GM12878 (cell line): ENCODE measurements at regions not wholly inside any gene's neighbourhood (a gene's known extent, or its start where the extent isn't known, plus 50 kb on each side); places are given as distances from the start of the nearest gene placed in this dataset.

Source experiments
- ATAC-seq: fragments of 200-7000 bp; cut with Tn5 transposase; 3 replicates; pipeline ENCODE4 v1.9.1; 2020; ENCODE audit warnings: mild to moderate bottlenecking, moderate library complexity
- BruUV-seq: library from RNA; stranded (reverse); fragments of 400-500 nt; replicated peaks from 2 replicates; lab custom pipeline; 2021; lab: Mats Ljungman, UMichigan
- CTCF ChIA-PET: fragments of 300-600 bp; sonication (Branson Sonifier 250); formaldehyde crosslinking; extraction: SDS; loops from one replicate; lab custom pipeline; 2021; ENCODE audit warnings: inconsistent platforms; lab: Yijun Ruan, JAX
- POLR2A ChIA-PET: fragments of 350-600 bp; formaldehyde crosslinking; extraction: SDS; loops from one replicate; lab custom pipeline; 2021; ENCODE audit warnings: inconsistent platforms; lab: Charles Lee
- RAD21 ChIA-PET: fragments of 300-600 bp; sonication (Branson Sonifier 250); formaldehyde crosslinking; loops from one replicate; lab custom pipeline; 2023; ENCODE audit warnings: antibody characterized with exemption; ENCODE audit not compliant: unreplicated experiment; lab: Charles Lee
- SMC1A ChIA-PET: fragments of 300-600 bp; sonication (Branson Sonifier 250); formaldehyde crosslinking; loops from one replicate; lab custom pipeline; 2023; ENCODE audit not compliant: unreplicated experiment, uncharacterized antibody; lab: Charles Lee
- DNase-seq: peaks from one replicate; pipeline ENCODE4 v3.0.0-alpha.2; 2011; ENCODE audit warnings: low read depth, low spot score
- FAIRE-seq: peaks from 3 replicates; lab custom pipeline; 2011; peaks lifted over from hg19 to GRCh38; lab: Jason Lieb, UNC
- H2AFZ ChIP-seq: 2 replicates; pipeline ENCODE4 v1.6.0; 2011; ENCODE audit warnings: low read depth, low read length, control low read depth; ENCODE audit not compliant: control insufficient read depth
- H3K27ac ChIP-seq: 2 replicates; pipeline ENCODE4 v1.5.1; 2011; ENCODE audit warnings: control low read depth; ENCODE audit not compliant: control insufficient read depth, insufficient read depth
- H3K27me3 ChIP-seq, 2 experiments: replicated peaks in 1 of 2; 2 replicates each; pipeline versions ENCODE4 v1.6.0 to v1.6.1; 2011; ENCODE audit warnings: low read length in 1 of 2; ENCODE audit not compliant: control insufficient read depth in 2 of 2, insufficient read depth in 2 of 2
- H3K36me3 ChIP-seq, 2 experiments: 2 replicates each; pipeline ENCODE4 v1.5.1; 2011; ENCODE audit warnings: low read length in 1 of 2; ENCODE audit not compliant: control insufficient read depth in 2 of 2, insufficient read depth in 2 of 2
- H3K4me1 ChIP-seq: 2 replicates; pipeline ENCODE4 v1.6.1; 2011; ENCODE audit warnings: mild to moderate bottlenecking, low read length, moderate library complexity, mixed read lengths; ENCODE audit not compliant: control insufficient read depth, insufficient read depth
- H3K4me2 ChIP-seq: 2 replicates; pipeline ENCODE4 v1.6.0; 2011; ENCODE audit warnings: control low read depth; ENCODE audit not compliant: control insufficient read depth, insufficient read depth
- H3K4me3 ChIP-seq: fragments of 200-600 bp; sonication (generic); 2 replicates; pipeline ENCODE4 v1.5.1; 2016
- H3K79me2 ChIP-seq: 2 replicates; pipeline ENCODE4 v1.6.0; 2011; ENCODE audit warnings: low read length; ENCODE audit not compliant: control insufficient read depth, insufficient read depth
- H3K9ac ChIP-seq: 2 replicates; pipeline ENCODE4 v1.8.0; 2011; ENCODE audit warnings: low read length, control low read depth, mixed read lengths; ENCODE audit not compliant: control insufficient read depth, insufficient read depth
- H3K9me3 ChIP-seq: replicated peaks from 3 replicates; pipeline ENCODE4 v1.5.1; 2011; ENCODE audit warnings: mild to moderate bottlenecking, low read length; ENCODE audit not compliant: control insufficient read depth, insufficient read depth
- H4K20me1 ChIP-seq: 2 replicates; pipeline ENCODE4 v1.6.0; 2011; ENCODE audit not compliant: control insufficient read depth, insufficient read depth
- BRCA1 ChIP-seq: IDR thresholded peaks from 2 replicates; pipeline ENCODE4 v1.6.1; 2011; ENCODE audit warnings: low read depth, low read length, improper control_type of control experiment
- JUNB ChIP-seq: IDR thresholded peaks from 2 replicates; pipeline ENCODE4 v1.6.1; 2016; ENCODE audit warnings: antibody characterized with exemption, mild to moderate bottlenecking
- MYC ChIP-seq: IDR thresholded peaks from 2 replicates; pipeline ENCODE4 v1.6.1; 2011; ENCODE audit warnings: mild to moderate bottlenecking, low read length, moderate library complexity, inconsistent platforms; ENCODE audit not compliant: insufficient read depth, insufficient replicate concordance, insufficient read length, severe bottlenecking
- POLR2A ChIP-seq: IDR thresholded peaks from 2 replicates; pipeline ENCODE4 v1.6.1; 2011; ENCODE audit warnings: low read depth, mild to moderate bottlenecking, low read length
- SIN3A ChIP-seq: IDR thresholded peaks from 2 replicates; pipeline ENCODE4 v1.6.1; 2012; ENCODE audit warnings: low read depth, low read length, improper control_type of control experiment
- ZNF384 ChIP-seq: IDR thresholded peaks from 2 replicates; pipeline ENCODE4 v1.6.1; 2012; ENCODE audit warnings: low read depth, mild to moderate bottlenecking, low read length, improper control_type of control experiment, borderline replicate concordance
- WGBS: methylation state at CpG from one replicate; pipeline ENCODE4 v1.1.6; 2016; ENCODE audit warnings: low lambda C conversion rate; ENCODE audit not compliant: insufficient replicate concordance, insufficient coverage; ENCODE audit errors: missing lambda C conversion rate; 5-methylcytosine and 5-hydroxymethylcytosine counted together
- in situ Hi-C: fragments of 300-500 bp; cut with MboI; formaldehyde crosslinking; loops from 9 replicates; pipeline ENCODE4 v1.14.3; 2018; ENCODE audit warnings: mixed read lengths
- intact Hi-C: fragments of 100-400 bp; cut with micrococcal nuclease; formaldehyde crosslinking; loops from one replicate; pipeline ENCODE4 v1.14.2; 2022; ENCODE audit not compliant: unreplicated experiment
- TF ChIP-seq, protein P1 (sequence below): fragments of 450-650 bp; IDR thresholded peaks from 2 replicates; pipeline ENCODE4 v1.6.1; 2016; ENCODE audit warnings: mild to moderate bottlenecking, moderate library complexity, borderline replicate concordance
- TF ChIP-seq, protein P2 (sequence below): fragments of 150-350 bp; IDR thresholded peaks from 2 replicates; pipeline ENCODE4 v1.6.1; 2014; ENCODE audit warnings: mild to moderate bottlenecking, low read depth, low read length

DNA sequence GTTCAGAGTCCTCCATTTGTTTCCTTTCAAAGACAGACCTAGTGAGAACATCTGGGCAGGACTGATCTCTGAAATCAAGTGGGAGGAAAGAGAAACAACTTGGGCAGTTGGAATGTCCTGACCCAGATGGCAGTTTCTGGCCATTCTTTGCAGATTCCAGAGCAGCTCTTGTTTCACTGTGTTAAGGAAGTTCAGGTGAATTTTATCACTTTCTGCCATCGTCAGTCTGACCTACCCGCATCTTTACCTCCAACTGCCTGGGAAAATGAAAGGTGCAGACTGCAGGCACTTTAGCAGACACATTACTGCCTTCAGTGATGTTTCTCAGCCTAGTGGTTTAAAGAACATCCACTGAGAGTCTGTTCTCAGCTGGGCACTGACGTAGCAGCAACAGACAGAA is 216.2 kb downstream of the CEP135 start (continued):
- TF ChIP-seq, protein P1, sequence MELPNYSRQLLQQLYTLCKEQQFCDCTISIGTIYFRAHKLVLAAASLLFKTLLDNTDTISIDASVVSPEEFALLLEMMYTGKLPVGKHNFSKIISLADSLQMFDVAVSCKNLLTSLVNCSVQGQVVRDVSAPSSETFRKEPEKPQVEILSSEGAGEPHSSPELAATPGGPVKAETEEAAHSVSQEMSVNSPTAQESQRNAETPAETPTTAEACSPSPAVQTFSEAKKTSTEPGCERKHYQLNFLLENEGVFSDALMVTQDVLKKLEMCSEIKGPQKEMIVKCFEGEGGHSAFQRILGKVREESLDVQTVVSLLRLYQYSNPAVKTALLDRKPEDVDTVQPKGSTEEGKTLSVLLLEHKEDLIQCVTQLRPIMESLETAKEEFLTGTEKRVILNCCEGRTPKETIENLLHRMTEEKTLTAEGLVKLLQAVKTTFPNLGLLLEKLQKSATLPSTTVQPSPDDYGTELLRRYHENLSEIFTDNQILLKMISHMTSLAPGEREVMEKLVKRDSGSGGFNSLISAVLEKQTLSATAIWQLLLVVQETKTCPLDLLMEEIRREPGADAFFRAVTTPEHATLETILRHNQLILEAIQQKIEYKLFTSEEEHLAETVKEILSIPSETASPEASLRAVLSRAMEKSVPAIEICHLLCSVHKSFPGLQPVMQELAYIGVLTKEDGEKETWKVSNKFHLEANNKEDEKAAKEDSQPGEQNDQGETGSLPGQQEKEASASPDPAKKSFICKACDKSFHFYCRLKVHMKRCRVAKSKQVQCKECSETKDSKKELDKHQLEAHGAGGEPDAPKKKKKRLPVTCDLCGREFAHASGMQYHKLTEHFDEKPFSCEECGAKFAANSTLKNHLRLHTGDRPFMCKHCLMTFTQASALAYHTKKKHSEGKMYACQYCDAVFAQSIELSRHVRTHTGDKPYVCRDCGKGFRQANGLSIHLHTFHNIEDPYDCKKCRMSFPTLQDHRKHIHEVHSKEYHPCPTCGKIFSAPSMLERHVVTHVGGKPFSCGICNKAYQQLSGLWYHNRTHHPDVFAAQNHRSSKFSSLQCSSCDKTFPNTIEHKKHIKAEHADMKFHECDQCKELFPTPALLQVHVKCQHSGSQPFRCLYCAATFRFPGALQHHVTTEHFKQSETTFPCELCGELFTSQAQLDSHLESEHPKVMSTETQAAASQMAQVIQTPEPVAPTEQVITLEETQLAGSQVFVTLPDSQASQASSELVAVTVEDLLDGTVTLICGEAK: no peak
- TF ChIP-seq BRCA1 (no peak), ZNF384 (no peak)

DNA sequence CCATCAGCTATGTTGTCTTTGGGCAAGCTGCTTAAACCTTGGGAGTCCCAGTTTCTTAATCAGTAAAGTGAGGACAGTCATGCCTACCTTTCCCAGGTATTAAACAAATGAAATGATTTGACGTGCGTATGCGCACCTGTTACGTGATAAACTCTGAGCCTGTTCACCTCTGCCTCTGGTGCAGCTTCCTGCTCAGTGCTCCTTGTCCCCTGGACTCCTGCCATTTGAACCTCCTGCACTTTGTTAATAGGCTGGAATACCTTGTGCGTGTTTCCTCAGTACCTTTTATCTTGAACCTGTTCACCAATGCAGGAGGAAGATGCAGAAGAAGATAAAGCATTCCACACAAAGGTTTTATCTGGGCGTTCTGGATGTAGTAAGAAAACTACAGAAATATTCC is 211.9 kb downstream of the CEP135 start:
- DNase-seq (no peak), FAIRE-seq (no peak), ATAC-seq (no peak)
- Histone ChIP-seq H3K4me2 (no peak overlapping the region), H3K9me3 (no peaks in the 10 kb centered on the region), H3K4me1 (no peaks in the 10 kb centered on the region), H3K27me3 (no peaks in the 10 kb centered on the region; a peak in 1 of 4 replicates), H2AFZ (no peak overlapping the region), H3K79me2 (no peaks in the 10 kb centered on the region), H3K36me3 (no peaks in the 10 kb centered on the region), H3K27ac (no peak overlapping the region), H4K20me1 (no peaks in the 10 kb centered on the region), H3K9ac (no peak overlapping the region), H3K4me3 (no peak overlapping the region)
- POLR2A ChIA-PET: no interaction called here
- RAD21 ChIA-PET: no interaction called here
- no peak for TF ChIP-seq JUNB
- TF ChIP-seq, protein P2, sequence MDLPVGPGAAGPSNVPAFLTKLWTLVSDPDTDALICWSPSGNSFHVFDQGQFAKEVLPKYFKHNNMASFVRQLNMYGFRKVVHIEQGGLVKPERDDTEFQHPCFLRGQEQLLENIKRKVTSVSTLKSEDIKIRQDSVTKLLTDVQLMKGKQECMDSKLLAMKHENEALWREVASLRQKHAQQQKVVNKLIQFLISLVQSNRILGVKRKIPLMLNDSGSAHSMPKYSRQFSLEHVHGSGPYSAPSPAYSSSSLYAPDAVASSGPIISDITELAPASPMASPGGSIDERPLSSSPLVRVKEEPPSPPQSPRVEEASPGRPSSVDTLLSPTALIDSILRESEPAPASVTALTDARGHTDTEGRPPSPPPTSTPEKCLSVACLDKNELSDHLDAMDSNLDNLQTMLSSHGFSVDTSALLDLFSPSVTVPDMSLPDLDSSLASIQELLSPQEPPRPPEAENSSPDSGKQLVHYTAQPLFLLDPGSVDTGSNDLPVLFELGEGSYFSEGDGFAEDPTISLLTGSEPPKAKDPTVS: no peak
- TF ChIP-seq POLR2A: no peak
- TF ChIP-seq SIN3A: no peak
- TF ChIP-seq MYC: no peak
- BruUV-seq: no TSS peak
- SMC1A ChIA-PET: no interaction called here
- 79% methylated on average over 6 of the region's 6 CpGs for WGBS
- CTCF ChIA-PET: no interaction called here
- intact Hi-C loops: no loop called here
- in situ Hi-C loops: no loop called here
